Right cardiac atrium (tissue), 5 donors: ENCODE measurements at regions not wholly inside any gene's neighbourhood (a gene's known extent, or its start where the extent isn't known, plus 50 kb on each side); places are given as distances from the start of the nearest gene placed in this dataset.

Experiments used
- ATAC-seq, 2 donors: fragments of 200-7000 bp; cut with Tn5 transposase; one replicate each; pipeline versions ENCODE4 v1.8.0 to v1.9.1; 2020; ENCODE audit warnings: moderate library complexity in 2 of 2, mild to moderate bottlenecking in 1 of 2
- DNase-seq, 3 donors: peaks; one replicate each; pipeline ENCODE4 v3.0.0-alpha.2; 2020
- H3K27ac ChIP-seq: one replicate; pipeline ENCODE4 v1.5.1; 2013; ENCODE audit warnings: mild to moderate bottlenecking, low read length, control low read depth, moderate library complexity
- H3K27me3 ChIP-seq: one replicate; pipeline ENCODE4 v1.6.1; 2013; ENCODE audit not compliant: control insufficient read depth, insufficient read depth
- H3K4me1 ChIP-seq: one replicate; pipeline ENCODE4 v1.6.1; 2013; ENCODE audit warnings: low read length; ENCODE audit not compliant: control insufficient read depth, insufficient read depth
- H3K4me3 ChIP-seq: one replicate; pipeline ENCODE4 v1.5.1; 2013; ENCODE audit warnings: low read length, control low read depth
- H3K9me3 ChIP-seq: one replicate; pipeline ENCODE4 v1.6.1; 2013; ENCODE audit warnings: low read length; ENCODE audit not compliant: control insufficient read depth
- WGBS: extraction: QIAGEN DNeasy Blood & Tissue Kit; methylation state at CpG from one replicate; pipeline ENCODE4 v1.1.7; 2013; 5-methylcytosine and 5-hydroxymethylcytosine counted together
- intact Hi-C, 4 donors: fragments of 100-400 bp; cut with DNase I; formaldehyde crosslinking; loops; one replicate each; pipeline versions ENCODE4 v1.11.0 to v1.14.0; 2022 to 2023
- donor health status: healthy with polysubstance abuse.
- donor health status: DM: no; HTN: yes; CAD: no.
- donor health status: DM: no; HTN: no; CAD: no.
- donor health status: DM: no; HTN: yes; CAD: no; lungs with severe emphysema.
- donor health status: DM: yes; HTN: yes; CAD: no.

DNA sequence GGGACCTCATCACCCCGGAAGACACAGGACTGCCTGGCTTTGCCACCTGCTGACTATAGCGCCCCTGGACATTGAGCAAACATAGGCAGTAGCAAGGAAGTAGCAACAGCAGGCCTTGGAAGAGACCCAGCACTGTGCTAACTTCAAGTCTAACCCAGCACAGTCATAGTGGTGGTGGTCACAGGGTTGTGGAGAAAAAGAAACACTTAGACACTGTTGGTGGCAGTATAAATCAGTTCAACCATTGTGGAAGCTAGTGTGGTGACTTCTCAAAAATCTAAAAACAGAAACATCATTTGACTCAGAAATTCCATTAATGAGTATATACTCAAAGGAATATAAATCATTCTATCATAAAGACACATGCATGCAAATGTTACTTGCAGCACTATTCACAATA is 874.0 kb upstream of the EPHA5 start:
- ATAC-seq (no peak), DNase-seq (no peak)
- H3K27ac ChIP-seq: no peak overlapping the region
- no peaks in the 10 kb centered on the region for H3K9me3 ChIP-seq
- H3K4me1 ChIP-seq: no peaks in the 10 kb centered on the region
- intact Hi-C loops: no loop called here
- no peak overlapping the region for H3K4me3 ChIP-seq
- 89% methylated on average over 2 of the region's 2 CpGs for WGBS
- no peaks in the 10 kb centered on the region for H3K27me3 ChIP-seq

DNA sequence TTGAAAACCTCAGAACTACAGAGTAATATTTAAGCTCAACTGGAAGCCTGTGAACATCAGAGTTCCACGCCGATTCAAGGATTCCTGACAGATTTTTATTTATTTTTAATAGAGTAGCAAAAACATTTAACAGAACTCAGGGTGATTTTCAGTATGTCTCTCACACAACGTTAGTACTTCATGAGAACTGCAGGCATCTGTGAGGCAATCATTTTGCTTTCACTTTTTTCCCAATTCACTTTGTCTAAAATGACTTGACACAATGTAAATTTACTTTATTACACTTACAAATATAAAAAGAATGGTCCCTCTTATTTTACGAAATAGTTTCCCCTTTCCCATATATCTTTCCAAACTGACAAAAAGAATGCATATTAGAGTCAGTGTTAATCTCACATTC is 869.5 kb upstream of the EPHA5 start:
- H3K4me3 ChIP-seq: no peak overlapping the region
- no peaks in the 10 kb centered on the region for H3K27me3 ChIP-seq
- ATAC-seq (no peak), DNase-seq (no peak)
- intact Hi-C loops: no loop called here
- no peak overlapping the region for H3K27ac ChIP-seq
- H3K4me1 ChIP-seq: no peaks in the 10 kb centered on the region
- no peaks in the 10 kb centered on the region for H3K9me3 ChIP-seq
- WGBS: 69% methylated on average over 4 of the region's 4 CpGs

DNA sequence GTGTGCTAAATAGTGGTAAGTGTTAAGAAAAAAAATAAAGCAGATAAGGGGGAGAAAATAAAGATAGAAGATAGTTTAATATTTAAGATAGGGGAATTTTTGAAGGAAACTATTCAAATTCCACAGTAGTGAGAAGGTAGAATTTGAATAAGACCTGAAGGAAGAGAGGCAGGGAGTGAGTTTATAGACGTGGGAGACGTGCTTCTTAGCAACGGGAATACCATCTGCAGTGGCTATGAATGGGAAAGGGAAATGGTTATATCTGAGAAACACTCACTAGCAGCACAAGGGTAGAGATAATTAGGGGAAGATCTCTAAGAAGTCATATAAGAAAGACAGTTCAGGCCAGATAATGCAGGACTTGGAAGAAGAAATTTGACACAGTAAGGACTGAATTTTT is 854.5 kb upstream of the EPHA5 start:
- DNase-seq (no peak), ATAC-seq (no peak)
- WGBS: 43% methylated on average over 3 of the region's 3 CpGs
- intact Hi-C loops: no loop called here
- H3K27ac ChIP-seq: no peak overlapping the region
- H3K4me3 ChIP-seq: no peak overlapping the region
- no peaks in the 10 kb centered on the region for H3K27me3 ChIP-seq
- H3K9me3 ChIP-seq: no peaks in the 10 kb centered on the region
- no peaks in the 10 kb centered on the region for H3K4me1 ChIP-seq

DNA sequence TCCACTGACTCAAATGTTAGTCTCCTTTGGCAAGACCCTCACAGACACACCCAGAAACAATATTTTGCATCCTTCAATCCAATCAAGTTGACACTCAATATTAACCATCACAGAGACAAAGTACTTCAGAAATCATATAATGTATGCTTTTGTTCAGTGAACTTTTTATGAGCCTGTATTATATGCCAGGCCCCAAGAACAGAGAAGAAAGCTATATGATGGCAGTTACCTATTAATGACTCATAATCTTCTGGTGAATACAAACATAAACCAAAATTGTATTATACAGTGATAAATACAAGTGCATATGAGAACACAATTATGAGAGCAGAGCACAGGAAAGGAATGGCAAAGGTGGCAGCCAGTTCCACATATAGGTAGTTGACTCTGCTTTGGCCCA is 852.0 kb upstream of the EPHA5 start:
- ATAC-seq (no peak), DNase-seq (no peak)
- no peak overlapping the region for H3K27ac ChIP-seq
- H3K27me3 ChIP-seq: no peaks in the 10 kb centered on the region
- H3K9me3 ChIP-seq: no peaks in the 10 kb centered on the region
- intact Hi-C loops: no loop called here
- no peaks in the 10 kb centered on the region for H3K4me1 ChIP-seq
- no peak overlapping the region for H3K4me3 ChIP-seq

DNA sequence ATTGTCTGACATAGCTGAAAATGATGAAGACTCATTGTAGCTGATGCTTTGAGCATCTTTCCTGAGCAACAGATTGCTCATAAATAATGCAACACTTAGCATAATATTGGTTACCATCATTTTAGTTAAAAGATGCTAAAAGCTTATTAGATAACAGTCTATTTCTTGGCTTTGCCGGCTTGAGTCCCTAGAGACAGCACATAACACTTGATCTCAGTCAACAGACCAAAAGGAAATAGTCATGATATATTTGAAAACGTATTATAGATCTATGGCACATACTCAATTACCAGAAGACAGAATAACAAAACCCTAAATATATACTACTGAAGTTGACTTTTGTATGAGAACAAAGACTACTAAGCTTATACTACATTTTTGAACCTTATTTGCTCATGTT is 846.7 kb upstream of the EPHA5 start:
- intact Hi-C loops: no loop called here
- 51% methylated on average over 2 of the region's 2 CpGs for WGBS

DNA sequence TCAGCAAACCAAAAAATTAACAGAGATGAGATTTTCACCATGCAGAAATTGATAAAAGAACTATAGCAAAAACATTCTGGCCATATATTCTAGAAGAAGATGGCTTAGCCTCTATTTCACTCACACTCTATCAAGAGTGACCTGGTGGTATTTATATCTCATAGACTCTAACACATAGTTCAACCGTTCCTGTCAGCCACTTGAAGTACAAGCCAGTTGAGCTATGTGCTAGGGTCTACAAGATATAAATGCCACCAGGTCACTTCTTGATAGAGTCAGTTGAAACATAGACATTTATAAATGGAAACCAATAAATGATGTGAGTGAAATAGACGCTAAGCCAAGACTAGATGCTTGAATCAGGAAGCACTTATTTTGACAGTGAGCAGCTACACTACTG is 836.7 kb upstream of the EPHA5 start:
- Histone ChIP-seq H3K4me1 (no peaks in the 10 kb centered on the region), H3K27me3 (no peaks in the 10 kb centered on the region), H3K9me3 (no peaks in the 10 kb centered on the region), H3K27ac (no peak overlapping the region), H3K4me3 (no peak overlapping the region)
- intact Hi-C loops: no loop called here
- DNase-seq (no peak), ATAC-seq (peak; percentile 56 to 59)
- WGBS: 52% methylated on average over 2 of the region's 2 CpGs

More for the DNA sequence above, 846.7 kb upstream of the EPHA5 start:
- H3K4me3 ChIP-seq: no peak overlapping the region
- DNase-seq (no peak), ATAC-seq (no peak)
- no peaks in the 10 kb centered on the region for H3K4me1 ChIP-seq
- no peaks in the 10 kb centered on the region for H3K27me3 ChIP-seq
- H3K9me3 ChIP-seq: no peaks in the 10 kb centered on the region
- no peak overlapping the region for H3K27ac ChIP-seq

DNA sequence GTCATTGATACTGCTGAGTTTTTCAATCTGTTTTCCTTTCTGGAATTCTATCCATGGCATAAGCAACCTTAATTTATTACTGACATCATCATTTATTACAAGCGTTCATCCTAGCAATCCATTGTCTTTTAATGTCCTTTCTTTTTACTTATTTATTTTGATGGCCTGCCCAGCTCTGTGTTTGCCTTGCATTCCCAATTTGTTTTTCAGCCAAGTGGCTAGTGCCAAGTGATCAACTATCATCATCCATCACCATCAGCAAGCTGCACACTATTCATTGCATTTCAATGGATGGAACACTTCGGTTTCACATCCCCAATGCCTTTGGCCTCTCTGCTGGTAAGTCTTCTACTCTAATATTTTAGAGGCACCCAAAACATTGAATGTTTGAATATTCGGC is 831.7 kb upstream of the EPHA5 start:
- Histone ChIP-seq H3K4me3 (no peak overlapping the region), H3K27me3 (no peaks in the 10 kb centered on the region), H3K4me1 (no peaks in the 10 kb centered on the region), H3K9me3 (no peaks in the 10 kb centered on the region), H3K27ac (no peak overlapping the region)
- WGBS: 78% methylated on average over 3 of the region's 3 CpGs
- intact Hi-C loops: no loop called here
- no peak for ATAC-seq
- no peak for DNase-seq

DNA sequence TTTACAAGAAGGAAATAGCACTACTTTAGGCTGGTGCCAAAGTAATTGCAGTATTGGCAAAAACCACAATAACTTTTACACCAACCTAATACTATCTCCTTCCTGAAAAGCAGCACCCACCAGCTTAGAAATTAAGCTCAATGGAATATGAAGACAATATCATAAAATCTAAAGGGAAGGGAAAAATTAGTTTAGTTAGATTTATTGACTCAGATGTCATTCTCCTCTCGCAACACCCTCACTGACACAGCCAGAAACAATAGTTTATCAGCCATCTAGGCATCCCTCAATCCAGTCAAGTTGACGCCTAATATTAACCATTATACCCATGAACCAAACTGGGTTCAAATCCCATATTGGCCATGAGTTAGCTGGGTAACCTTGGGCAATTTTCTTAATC is 820.4 kb upstream of the EPHA5 start:
- H3K9me3 ChIP-seq: no peaks in the 10 kb centered on the region
- no peak for ATAC-seq
- H3K4me3 ChIP-seq: no peak overlapping the region
- intact Hi-C loops: no loop called here
- no peak overlapping the region for H3K27ac ChIP-seq
- H3K27me3 ChIP-seq: no peaks in the 10 kb centered on the region
- H3K4me1 ChIP-seq: no peaks in the 10 kb centered on the region
- DNase-seq: no peak
- WGBS: 87% methylated on average over 2 of the region's 2 CpGs

DNA sequence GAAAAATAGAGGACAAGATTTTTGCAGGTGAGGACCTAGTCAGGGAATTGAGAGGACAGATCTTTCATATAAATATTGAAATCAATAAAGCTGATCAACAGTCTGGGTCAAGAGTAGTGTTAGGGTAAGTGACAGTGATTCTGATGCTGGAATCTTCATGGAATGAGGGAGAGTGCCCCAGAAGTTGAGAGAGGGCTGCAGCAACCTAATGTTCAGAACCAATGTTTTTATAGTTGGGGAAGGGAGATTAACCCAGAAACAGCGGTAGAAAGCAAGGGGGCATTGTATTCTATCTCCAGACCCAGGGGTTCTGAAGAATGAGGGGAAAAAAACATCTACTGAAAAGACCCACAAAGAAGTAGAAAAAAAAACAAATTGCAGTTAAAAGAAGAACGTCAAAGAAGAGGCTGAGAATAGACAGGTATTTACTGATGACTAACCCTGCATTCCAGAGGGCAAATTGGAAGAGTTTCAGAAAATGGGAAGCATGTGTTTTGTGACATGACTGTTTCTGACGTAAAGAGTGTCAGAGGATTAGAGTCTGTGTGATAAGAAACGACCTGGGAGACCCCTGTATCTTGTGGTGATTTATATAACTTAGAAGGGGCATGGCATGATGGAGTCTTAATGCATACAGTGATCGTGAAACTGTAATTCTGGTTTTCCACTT is 819.6 kb upstream of the EPHA5 start:
- Histone ChIP-seq H3K4me1 (no peaks in the 10 kb centered on the region), H3K4me3 (no peak overlapping the region), H3K9me3 (no peaks in the 10 kb centered on the region), H3K27ac (no peak overlapping the region), H3K27me3 (no peaks in the 10 kb centered on the region)
- intact Hi-C loops: no loop called here
- ATAC-seq (peak in 1 of 2 donors; percentile 36), DNase-seq (no peak)
- 22% methylated on average over 5 of the region's 5 CpGs for WGBS

DNA sequence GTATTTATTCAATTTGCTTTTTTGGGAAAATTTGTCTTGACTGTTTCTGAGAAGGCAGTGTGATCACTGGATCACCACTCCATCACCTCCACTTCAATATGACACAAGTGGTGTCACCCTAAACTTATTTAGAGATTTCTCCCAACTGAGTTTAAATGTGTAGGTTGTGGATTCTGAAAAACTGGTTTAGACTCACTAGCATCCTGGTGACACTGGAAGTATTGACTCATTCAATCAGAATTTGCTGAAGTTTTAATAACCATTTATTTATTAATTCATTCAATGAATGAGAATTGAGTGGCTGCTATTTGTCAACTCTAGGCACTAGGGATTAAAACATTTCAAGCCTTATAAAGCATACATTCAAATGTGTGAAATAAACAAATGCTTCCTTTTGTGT is 819.1 kb upstream of the EPHA5 start:
- DNase-seq (no peak), ATAC-seq (no peak)
- Histone ChIP-seq H3K27me3 (no peaks in the 10 kb centered on the region), H3K4me1 (no peaks in the 10 kb centered on the region), H3K27ac (no peak overlapping the region), H3K9me3 (no peaks in the 10 kb centered on the region), H3K4me3 (no peak overlapping the region)
- intact Hi-C loops: no loop called here

DNA sequence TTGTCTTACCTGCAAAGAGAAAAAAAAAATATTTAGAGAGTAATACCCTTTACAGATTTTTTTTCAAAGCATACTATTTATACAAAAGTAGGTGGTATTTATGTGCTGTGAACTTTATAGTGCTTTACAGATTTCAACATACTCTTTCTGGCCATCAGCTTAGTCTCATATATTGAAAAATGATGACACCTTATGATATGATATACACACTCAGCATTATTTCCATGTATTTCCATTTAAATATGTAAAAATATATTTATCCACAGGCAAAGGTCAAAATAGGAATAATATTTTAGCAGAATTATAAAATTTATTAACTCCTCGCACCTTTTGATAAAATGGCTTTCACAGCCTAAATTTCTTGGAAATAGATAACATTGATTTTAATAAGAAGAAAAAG is 815.8 kb upstream of the EPHA5 start:
- Histone ChIP-seq H3K4me1 (no peaks in the 10 kb centered on the region), H3K27ac (no peak overlapping the region), H3K9me3 (no peaks in the 10 kb centered on the region), H3K4me3 (no peak overlapping the region), H3K27me3 (no peaks in the 10 kb centered on the region)
- ATAC-seq (no peak), DNase-seq (no peak)
- intact Hi-C loops: no loop called here
- WGBS: 90% methylated on average over 1 of the region's 1 CpG

DNA sequence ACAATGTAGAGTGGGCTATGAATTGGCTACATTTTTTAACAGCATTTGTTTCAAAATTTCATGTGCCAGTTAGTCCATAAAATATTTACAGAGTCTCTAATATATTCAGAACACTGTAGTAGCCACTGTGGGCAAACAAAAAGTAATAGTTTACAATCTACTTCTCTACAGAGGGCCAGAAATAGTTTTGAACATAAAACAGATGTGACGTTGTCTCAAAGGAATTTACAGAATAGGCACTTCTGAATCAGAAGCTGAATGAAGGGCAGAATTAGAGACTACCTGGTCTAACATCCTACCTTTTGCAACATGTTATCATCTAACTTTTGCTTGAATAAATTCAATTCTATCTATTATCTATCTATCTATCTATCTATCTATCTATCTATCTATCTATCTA is 811.9 kb upstream of the EPHA5 start:
- no peaks in the 10 kb centered on the region for H3K27me3 ChIP-seq
- H3K27ac ChIP-seq: no peak overlapping the region
- WGBS: 52% methylated on average over 1 of the region's 1 CpG
- no peaks in the 10 kb centered on the region for H3K4me1 ChIP-seq
- no peaks in the 10 kb centered on the region for H3K9me3 ChIP-seq
- no peak for DNase-seq
- no peak overlapping the region for H3K4me3 ChIP-seq
- intact Hi-C loops: no loop called here
- ATAC-seq: no peak
